ENCODE measurements at regions not wholly inside any gene's neighbourhood (a gene's known extent, or its start where the extent isn't known, plus 50 kb on each side); places are given as distances from the start of the nearest gene placed in this dataset.

- TF ChIP-seq CTCF (IDR thresholded peaks at IDR 0.05; ENCODE audit: low read length) (no peak), EZH2 (IDR thresholded peaks at IDR 0.05; ENCODE audit: borderline replicate concordance, low read length) (no peak)
These were observed 143.6 kb downstream of the BOD1 start for GRCh38 chr5:173472784-173473278.

Measured in OCI-LY1 (cell line).